ENCODE measurements at regions not wholly inside any gene's neighbourhood (a gene's known extent, or its start where the extent isn't known, plus 50 kb on each side); places are given as distances from the start of the nearest gene placed in this dataset.

DNA sequence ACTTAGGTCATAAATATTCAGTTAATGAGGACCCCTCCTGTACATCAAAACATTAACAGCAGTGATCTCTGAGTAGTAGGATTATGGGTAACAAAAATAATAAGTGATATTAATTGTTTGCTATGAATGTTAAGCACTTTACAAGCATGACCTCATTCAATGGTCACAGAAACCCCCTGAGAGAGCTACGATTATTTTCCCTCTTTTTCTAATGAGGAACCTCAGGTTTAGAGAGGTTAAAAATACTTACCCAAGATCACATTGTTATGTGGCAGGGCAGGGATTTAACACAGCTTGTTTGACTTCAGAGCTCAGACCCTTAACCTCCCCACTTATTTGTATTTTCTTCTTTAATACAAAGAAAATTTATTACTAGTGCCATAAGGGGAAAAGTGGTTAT lies 228.2 kb downstream of the TBL1XR1 start:
- H3K36me3 ChIP-seq (ENCODE audit: insufficient read depth, low read length), result no peaks in the 10 kb centered on the region
- BruUV-seq (replicated peaks), result no TSS peak
- no peaks in the 10 kb centered on the region for H3K9me2 ChIP-seq (ENCODE audit: insufficient read depth, low read length)
- no peak overlapping the region for H2AFZ ChIP-seq (ENCODE audit: low read length)
- no peaks in the 10 kb centered on the region for H3K9me3 ChIP-seq (ENCODE audit: low read length)
- no peak overlapping the region for H3K27ac ChIP-seq (ENCODE audit: low read depth, low read length, poor library complexity, severe bottlenecking)
- CTCF ChIA-PET (ENCODE audit: unreplicated experiment), result no interaction called here
- POLR2A ChIA-PET, result no interaction called here
- TF ChIP-seq, protein P1, sequence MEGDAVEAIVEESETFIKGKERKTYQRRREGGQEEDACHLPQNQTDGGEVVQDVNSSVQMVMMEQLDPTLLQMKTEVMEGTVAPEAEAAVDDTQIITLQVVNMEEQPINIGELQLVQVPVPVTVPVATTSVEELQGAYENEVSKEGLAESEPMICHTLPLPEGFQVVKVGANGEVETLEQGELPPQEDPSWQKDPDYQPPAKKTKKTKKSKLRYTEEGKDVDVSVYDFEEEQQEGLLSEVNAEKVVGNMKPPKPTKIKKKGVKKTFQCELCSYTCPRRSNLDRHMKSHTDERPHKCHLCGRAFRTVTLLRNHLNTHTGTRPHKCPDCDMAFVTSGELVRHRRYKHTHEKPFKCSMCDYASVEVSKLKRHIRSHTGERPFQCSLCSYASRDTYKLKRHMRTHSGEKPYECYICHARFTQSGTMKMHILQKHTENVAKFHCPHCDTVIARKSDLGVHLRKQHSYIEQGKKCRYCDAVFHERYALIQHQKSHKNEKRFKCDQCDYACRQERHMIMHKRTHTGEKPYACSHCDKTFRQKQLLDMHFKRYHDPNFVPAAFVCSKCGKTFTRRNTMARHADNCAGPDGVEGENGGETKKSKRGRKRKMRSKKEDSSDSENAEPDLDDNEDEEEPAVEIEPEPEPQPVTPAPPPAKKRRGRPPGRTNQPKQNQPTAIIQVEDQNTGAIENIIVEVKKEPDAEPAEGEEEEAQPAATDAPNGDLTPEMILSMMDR (conservative IDR thresholded peaks at IDR 0.05; ENCODE audit: low read length), result no peak
- no peak for TF ChIP-seq EZH2phosphoT487 (IDR thresholded peaks at IDR 0.05; ENCODE audit: borderline replicate concordance, low read depth, low read length)
- no peak overlapping the region for H3K4me2 ChIP-seq (ENCODE audit: low read length)
- H4K20me1 ChIP-seq (ENCODE audit: insufficient read depth, low read length), result no peaks in the 10 kb centered on the region
- no peak for DNase-seq (ENCODE audit: low spot score)
- no peak overlapping the region for H3K4me3 ChIP-seq (ENCODE audit: low read depth, low read length, poor library complexity, severe bottlenecking)
- H3K79me2 ChIP-seq (ENCODE audit: insufficient read depth, low read depth, low read length), result no peaks in the 10 kb centered on the region
- intact Hi-C loops (cut with micrococcal nuclease; ENCODE audit: unreplicated experiment), result no loop called here
- peaks cover 8% of the 10 kb centered on the region for H3K4me1 ChIP-seq (ENCODE audit: insufficient read depth, low read length, poor library complexity, severe bottlenecking)

DNA sequence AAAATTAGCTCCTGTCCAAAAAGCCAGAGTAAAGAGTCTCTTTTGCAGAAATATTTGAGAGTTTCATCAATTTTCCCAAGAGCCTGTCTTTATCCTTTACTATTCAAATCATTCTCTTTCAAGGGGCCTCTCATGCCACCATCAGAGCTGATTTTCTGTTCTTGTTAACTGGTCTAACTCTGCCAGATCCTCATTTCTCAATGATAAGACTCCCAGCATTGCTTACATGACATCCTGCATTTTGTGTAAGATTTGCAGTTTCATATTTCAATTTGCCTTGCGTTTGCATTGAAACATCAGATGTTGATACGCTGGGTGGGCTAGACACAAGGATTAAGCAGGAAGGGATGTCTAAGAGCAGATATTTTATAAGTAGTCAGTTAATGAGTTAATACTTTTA lies 228.7 kb downstream of the TBL1XR1 start:
- Histone ChIP-seq H3K4me3 (ENCODE audit: low read depth, low read length, poor library complexity, severe bottlenecking) (no peak overlapping the region), H3K4me2 (ENCODE audit: low read length) (no peak overlapping the region), H3K36me3 (ENCODE audit: insufficient read depth, low read length) (no peaks in the 10 kb centered on the region), H3K27ac (ENCODE audit: low read depth, low read length, poor library complexity, severe bottlenecking) (no peak overlapping the region), H2AFZ (ENCODE audit: low read length) (no peak overlapping the region), H3K79me2 (ENCODE audit: insufficient read depth, low read depth, low read length) (no peaks in the 10 kb centered on the region), H3K4me1 (ENCODE audit: insufficient read depth, low read length, poor library complexity, severe bottlenecking) (peaks cover 8% of the 10 kb centered on the region), H3K9me2 (ENCODE audit: insufficient read depth, low read length) (no peaks in the 10 kb centered on the region), H3K9me3 (ENCODE audit: low read length) (no peaks in the 10 kb centered on the region), H4K20me1 (ENCODE audit: insufficient read depth, low read length) (no peaks in the 10 kb centered on the region)
- intact Hi-C loops (cut with micrococcal nuclease; ENCODE audit: unreplicated experiment), result no loop called here
- ChIA-PET CTCF (ENCODE audit: unreplicated experiment) (no interaction called here), POLR2A (no interaction called here)
- BruUV-seq (replicated peaks), result no TSS peak
- no peak for TF ChIP-seq EZH2phosphoT487 (IDR thresholded peaks at IDR 0.05; ENCODE audit: borderline replicate concordance, low read depth, low read length)
- TF ChIP-seq, protein P1 (conservative IDR thresholded peaks at IDR 0.05; ENCODE audit: low read length), result no peak
- no peak for DNase-seq (ENCODE audit: low spot score)

DNA sequence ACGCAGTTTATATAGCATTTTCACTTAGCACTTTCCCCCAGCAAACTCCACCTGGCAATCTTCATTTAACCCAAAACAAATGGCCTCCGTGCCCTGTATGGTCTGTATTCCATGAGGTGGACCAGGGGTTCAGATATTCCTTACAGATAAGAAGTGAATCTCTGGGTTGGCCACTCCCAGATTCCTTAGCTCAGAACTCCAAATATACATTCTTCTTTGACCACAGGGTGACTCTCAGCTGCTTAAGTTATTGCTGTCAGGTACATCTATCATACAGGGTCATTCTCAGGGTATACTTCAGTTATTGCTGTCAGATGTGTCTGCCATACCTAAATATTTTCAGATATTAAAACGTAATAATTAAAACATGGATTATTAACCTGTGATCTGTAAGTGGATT lies 229.8 kb downstream of the TBL1XR1 start:
- TF ChIP-seq, protein P1 (conservative IDR thresholded peaks at IDR 0.05; ENCODE audit: low read length), result no peak
- TF ChIP-seq EZH2phosphoT487 (IDR thresholded peaks at IDR 0.05; ENCODE audit: borderline replicate concordance, low read depth, low read length), result no peak
- Histone ChIP-seq H4K20me1 (ENCODE audit: insufficient read depth, low read length) (no peaks in the 10 kb centered on the region), H3K9me3 (ENCODE audit: low read length) (no peaks in the 10 kb centered on the region), H3K79me2 (ENCODE audit: insufficient read depth, low read depth, low read length) (no peaks in the 10 kb centered on the region), H3K27ac (ENCODE audit: low read depth, low read length, poor library complexity, severe bottlenecking) (no peak overlapping the region), H3K4me1 (ENCODE audit: insufficient read depth, low read length, poor library complexity, severe bottlenecking) (peaks cover 8% of the 10 kb centered on the region), H2AFZ (ENCODE audit: low read length) (no peak overlapping the region), H3K4me2 (ENCODE audit: low read length) (no peak overlapping the region), H3K36me3 (ENCODE audit: insufficient read depth, low read length) (no peaks in the 10 kb centered on the region), H3K4me3 (ENCODE audit: low read depth, low read length, poor library complexity, severe bottlenecking) (no peak overlapping the region), H3K9me2 (ENCODE audit: insufficient read depth, low read length) (no peaks in the 10 kb centered on the region)
- intact Hi-C loops (cut with micrococcal nuclease; ENCODE audit: unreplicated experiment), result no loop called here
- ChIA-PET POLR2A (interaction anchor here (0.5 to 1.0 kb wide), 2 partner anchors 46 to 204 kb away, joined by 3 read pairs; no protein-coding TSS in a partner anchor), CTCF (ENCODE audit: unreplicated experiment) (no interaction called here)
- no peak for DNase-seq (ENCODE audit: low spot score)
- BruUV-seq (replicated peaks), result no TSS peak
